Dedifferentiated amniotic fluid mesenchymal stem cell (primary cell): ENCODE measurements at regions not wholly inside any gene's neighbourhood (a gene's known extent, or its start where the extent isn't known, plus 50 kb on each side); places are given as distances from the start of the nearest gene placed in this dataset.
A peak's percentile ranks its signal among the peaks of the same experiment; 100 is the strongest.
"Not testable (repeated sequence)": the region's sequence is repeated elsewhere in the genome, so short reads cannot be mapped to it uniquely, and the experiment has no call there.

Experiments
- DNase-seq: peaks from one replicate; pipeline ENCODE4 v3.0.0-alpha.2; 2016; ENCODE audit errors: extremely low spot score

DNA sequence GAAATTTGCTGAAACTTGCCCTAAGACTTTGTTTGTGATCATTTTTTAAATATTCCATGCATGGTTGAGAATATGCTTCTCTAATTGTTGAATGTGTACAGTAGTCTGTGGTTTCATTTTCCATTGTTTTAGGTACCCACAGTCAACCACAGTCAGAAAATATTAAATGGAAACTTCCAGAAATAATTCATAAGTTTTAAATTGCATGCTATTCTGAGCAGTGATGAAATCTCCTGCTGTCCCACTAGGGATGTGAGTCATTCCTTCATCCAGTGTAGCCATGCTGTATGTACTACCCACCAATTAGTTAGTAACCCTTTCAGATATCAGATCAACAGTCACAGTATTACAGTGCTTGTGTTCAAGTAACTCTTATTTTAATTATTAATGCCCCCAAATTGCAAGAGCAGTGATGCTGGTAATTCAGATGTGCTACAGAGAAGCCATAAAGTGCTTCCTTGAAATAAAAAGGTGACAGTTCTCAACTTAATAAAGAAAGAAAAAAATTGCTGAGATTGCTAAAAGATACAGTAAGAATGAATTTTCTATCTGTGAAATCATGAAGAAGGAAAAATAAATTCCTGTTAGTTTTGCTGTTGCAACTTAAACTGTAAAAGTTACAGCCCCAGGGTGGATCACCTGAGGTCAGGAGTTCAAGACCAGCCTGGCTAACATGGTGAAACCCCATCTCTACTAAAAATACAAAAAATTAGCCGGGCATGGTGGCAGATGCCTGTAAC is 79.9 kb upstream of the FBXL17 start:
- peak; percentile 69 for DNase-seq

DNA sequence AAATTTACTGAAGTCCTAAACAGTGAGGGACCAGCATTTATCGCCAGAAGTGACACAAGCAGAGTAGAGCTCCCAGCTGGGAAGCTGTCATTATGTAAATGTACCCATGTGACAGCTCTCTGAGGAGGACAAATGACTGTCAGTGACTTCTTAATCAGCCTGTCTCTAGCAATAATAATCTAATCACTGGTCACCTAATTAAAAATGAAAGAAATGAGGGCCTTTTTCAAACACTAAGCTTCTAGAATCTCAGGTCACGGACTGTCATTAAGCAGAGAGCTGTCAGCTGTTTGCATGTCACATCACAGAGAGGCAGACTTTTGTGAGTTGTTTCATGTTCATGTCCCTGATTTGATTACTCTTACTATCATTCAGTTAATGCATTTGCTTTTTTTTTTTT is 77.9 kb upstream of the FBXL17 start:
- no peak for DNase-seq

- no peak for DNase-seq
These were observed 69.4 kb upstream of the FBXL17 start for GRCh38 chr5:108451269-108451668.

- DNase-seq, result not testable (repeated sequence)
These were observed 62.2 kb upstream of the FBXL17 start for GRCh38 chr5:108444130-108444529.

DNA sequence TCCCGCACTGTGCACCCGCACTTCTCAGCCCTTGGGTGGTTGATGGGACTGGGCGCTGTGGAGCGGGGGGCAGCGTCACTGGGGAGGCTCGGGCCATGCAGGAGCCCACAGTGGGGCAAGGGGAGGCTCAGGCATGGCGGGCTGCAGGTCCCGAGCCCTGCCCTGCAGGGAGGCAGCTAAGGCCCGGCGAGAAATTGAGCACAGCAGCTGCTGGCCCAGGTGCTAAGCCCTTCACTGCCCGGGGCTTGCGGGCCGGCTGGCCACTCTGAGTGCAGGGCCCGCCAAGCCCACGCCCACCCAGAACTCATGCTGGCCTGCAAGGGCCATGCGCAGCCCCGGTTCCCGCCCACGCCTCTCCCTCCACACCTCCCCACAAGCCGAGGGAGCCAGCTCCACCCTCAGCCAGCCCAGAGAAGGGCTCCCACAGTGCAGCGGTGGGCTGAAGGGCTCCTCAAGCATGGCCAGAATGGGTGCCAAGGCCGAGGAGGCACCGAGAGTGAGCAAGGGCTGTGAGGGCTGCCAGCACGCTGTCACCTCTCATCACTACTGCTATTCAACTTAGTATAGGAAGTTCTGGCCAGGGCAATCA is 60.3 kb upstream of the FBXL17 start:
- DNase-seq, result not testable (repeated sequence)

DNA sequence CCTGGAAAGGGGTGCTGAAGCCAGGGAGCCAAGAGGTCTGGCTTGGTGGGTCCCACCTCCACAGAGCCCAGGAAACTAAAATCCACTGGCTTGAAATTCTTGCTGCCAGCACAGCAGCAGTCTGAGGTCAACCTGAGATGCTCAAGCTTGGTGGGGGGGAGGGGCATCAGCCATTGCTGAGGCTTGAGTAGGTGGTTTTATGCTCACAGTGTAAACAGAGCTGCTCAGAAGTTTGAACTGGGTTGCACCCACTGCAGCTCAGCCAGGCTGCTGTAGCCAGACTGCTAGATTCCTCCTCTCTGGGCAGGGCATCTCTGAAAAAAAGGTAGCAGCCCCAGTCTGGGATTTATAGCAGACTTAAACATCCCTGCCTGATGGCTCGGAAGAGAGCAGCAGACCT is 55.5 kb upstream of the FBXL17 start:
- peak; percentile 3 for DNase-seq

GRCh38 chr5:108436696-108437095 is 54.8 kb upstream of the FBXL17 start:
- no peak for DNase-seq

GRCh38 chr5:108433600-108433999 is 51.7 kb upstream of the FBXL17 start:
- DNase-seq, result no peak

- peak; percentile 58 for DNase-seq
These were observed 50.1 kb upstream of the FBXL17 start for GRCh38 chr5:108432024-108432423.
